ENCODE measurements at regions not wholly inside any gene's neighbourhood (a gene's known extent, or its start where the extent isn't known, plus 50 kb on each side); places are given as distances from the start of the nearest gene placed in this dataset.

- H3K27me3 ChIP-seq (replicated peaks; ENCODE audit: insufficient read depth): no peaks in the 10 kb centered on the region
- no peak overlapping the region for H3K4me3 ChIP-seq
- H3K27ac ChIP-seq: no peak overlapping the region
- H3K36me3 ChIP-seq: no peaks in the 10 kb centered on the region
- WGBS: 85% methylated on average over 28 of the region's 28 CpGs
- H3K9me3 ChIP-seq: no peaks in the 10 kb centered on the region
- no peak for TF ChIP-seq POLR2AphosphoS5 (IDR thresholded peaks at IDR 0.05)
- TF ChIP-seq CTCF (IDR thresholded peaks at IDR 0.05): no peak
- TF ChIP-seq POLR2A (IDR thresholded peaks at IDR 0.05): no peak
- H3K4me1 ChIP-seq (replicated peaks): peaks cover 7% of the 10 kb centered on the region
- intact Hi-C loops (cut with DNase I): no loop called here
- DNase-seq (ENCODE audit: low spot score): no peak
Measured at GRCh38 chr4:3372933-3373465, 68.8 kb upstream of the HGFAC start.

GRCh38 chr4:3373468-3373867, 68.3 kb upstream of the HGFAC start:
- 95% methylated on average over 19 of the region's 19 CpGs for WGBS
- intact Hi-C loops (cut with DNase I): no loop called here
- Histone ChIP-seq H3K36me3 (no peaks in the 10 kb centered on the region), H3K27ac (no peak overlapping the region), H3K4me3 (no peak overlapping the region), H3K27me3 (replicated peaks; ENCODE audit: insufficient read depth) (no peaks in the 10 kb centered on the region), H3K4me1 (replicated peaks) (peaks cover 7% of the 10 kb centered on the region), H3K9me3 (no peaks in the 10 kb centered on the region)
- no peak for TF ChIP-seq CTCF (IDR thresholded peaks at IDR 0.05)
- no peak for TF ChIP-seq POLR2A (IDR thresholded peaks at IDR 0.05)
- no peak for TF ChIP-seq POLR2AphosphoS5 (IDR thresholded peaks at IDR 0.05)
- DNase-seq (ENCODE audit: low spot score): no peak

- intact Hi-C loops (cut with DNase I): no loop called here
- H3K36me3 ChIP-seq: no peaks in the 10 kb centered on the region
Measured at GRCh38 chr4:3374011-3374645, 67.6 kb upstream of the HGFAC start.

GRCh38 chr4:3374667-3375066, 67.1 kb upstream of the HGFAC start:
- Histone ChIP-seq H3K27ac (no peak overlapping the region), H3K4me3 (no peak overlapping the region), H3K9me3 (no peaks in the 10 kb centered on the region), H3K27me3 (replicated peaks; ENCODE audit: insufficient read depth) (no peaks in the 10 kb centered on the region), H3K4me1 (replicated peaks) (no peaks in the 10 kb centered on the region), H3K36me3 (no peaks in the 10 kb centered on the region)
- no peak for TF ChIP-seq POLR2A (IDR thresholded peaks at IDR 0.05)
- no peak for TF ChIP-seq POLR2AphosphoS5 (IDR thresholded peaks at IDR 0.05)
- TF ChIP-seq CTCF (IDR thresholded peaks at IDR 0.05): no peak
- DNase-seq (ENCODE audit: low spot score): no peak
- intact Hi-C loops (cut with DNase I): no loop called here
- WGBS: 96% methylated on average over 11 of the region's 11 CpGs

More at GRCh38 chr4:3374011-3374645, 67.6 kb upstream of the HGFAC start:
- Histone ChIP-seq H3K4me1 (replicated peaks) (peaks cover 5% of the 10 kb centered on the region), H3K27me3 (replicated peaks; ENCODE audit: insufficient read depth) (no peaks in the 10 kb centered on the region), H3K4me3 (no peak overlapping the region), H3K27ac (no peak overlapping the region), H3K9me3 (no peaks in the 10 kb centered on the region)
- WGBS: 97% methylated on average over 29 of the region's 29 CpGs
- no peak for TF ChIP-seq POLR2AphosphoS5 (IDR thresholded peaks at IDR 0.05)
- no peak for TF ChIP-seq CTCF (IDR thresholded peaks at IDR 0.05)
- no peak for TF ChIP-seq POLR2A (IDR thresholded peaks at IDR 0.05)
- DNase-seq (ENCODE audit: low spot score): no peak

GRCh38 chr4:3375688-3376087, 66.1 kb upstream of the HGFAC start:
- no peak for DNase-seq (ENCODE audit: low spot score)
- no peaks in the 10 kb centered on the region for H3K4me1 ChIP-seq (replicated peaks)
- 60% methylated on average over 7 of the region's 7 CpGs for WGBS
- H3K27ac ChIP-seq: no peak overlapping the region
- intact Hi-C loops (cut with DNase I): no loop called here
- TF ChIP-seq CTCF (IDR thresholded peaks at IDR 0.05) (no peak), POLR2A (IDR thresholded peaks at IDR 0.05) (no peak), POLR2AphosphoS5 (IDR thresholded peaks at IDR 0.05) (no peak)
- H3K4me3 ChIP-seq: no peak overlapping the region
- H3K36me3 ChIP-seq: no peaks in the 10 kb centered on the region
- no peaks in the 10 kb centered on the region for H3K9me3 ChIP-seq
- no peaks in the 10 kb centered on the region for H3K27me3 ChIP-seq (replicated peaks; ENCODE audit: insufficient read depth)
